CD4-positive, alpha-beta T cell treated with Interleukin-4 for 4 hours (primary cell): ENCODE measurements at regions not wholly inside any gene's neighbourhood (a gene's known extent, or its start where the extent isn't known, plus 50 kb on each side); places are given as distances from the start of the nearest gene placed in this dataset.

ENCODE experiments used
- DNase-seq: peaks from one replicate; pipeline ENCODE4 v3.0.0-alpha.2; 2020

DNA sequence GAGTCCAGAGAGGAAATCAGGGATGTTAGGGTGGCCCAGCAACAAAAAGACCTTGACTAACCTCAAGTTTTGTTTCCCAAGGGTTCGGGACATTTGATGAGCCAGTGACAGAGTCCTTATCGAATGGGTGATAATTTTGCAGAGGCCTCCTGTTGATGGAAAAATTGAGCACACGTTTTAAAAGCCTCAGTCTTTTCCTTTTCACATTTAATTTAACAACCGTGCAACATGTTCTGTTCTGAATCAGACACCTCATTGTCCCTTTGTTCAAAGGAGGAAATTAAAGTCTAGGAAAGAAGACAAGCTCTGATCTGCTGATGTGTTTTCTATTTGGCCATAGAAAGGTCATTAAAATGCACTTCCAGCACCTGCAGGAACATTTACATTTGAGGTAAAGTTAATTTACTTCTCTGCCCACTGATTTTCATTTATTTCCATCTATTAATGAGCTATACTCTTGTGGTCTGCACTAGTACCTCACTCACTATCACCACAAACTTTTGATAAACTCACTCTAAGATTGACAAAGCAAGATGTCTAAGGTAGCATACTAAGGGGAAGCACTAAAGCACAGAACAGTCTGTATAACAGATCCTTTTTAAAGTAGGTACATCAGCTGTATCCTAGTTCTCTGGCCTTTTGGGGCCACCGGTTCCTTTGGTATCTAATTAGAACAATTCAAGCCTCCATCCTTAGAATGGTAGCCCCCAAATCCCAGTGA is 147.0 kb downstream of the RPAP3 start:
- DNase-seq, result no peak

- DNase-seq, result no peak
Measured at GRCh38 chr12:47557386-47557785, 148.4 kb downstream of the RPAP3 start.

DNA sequence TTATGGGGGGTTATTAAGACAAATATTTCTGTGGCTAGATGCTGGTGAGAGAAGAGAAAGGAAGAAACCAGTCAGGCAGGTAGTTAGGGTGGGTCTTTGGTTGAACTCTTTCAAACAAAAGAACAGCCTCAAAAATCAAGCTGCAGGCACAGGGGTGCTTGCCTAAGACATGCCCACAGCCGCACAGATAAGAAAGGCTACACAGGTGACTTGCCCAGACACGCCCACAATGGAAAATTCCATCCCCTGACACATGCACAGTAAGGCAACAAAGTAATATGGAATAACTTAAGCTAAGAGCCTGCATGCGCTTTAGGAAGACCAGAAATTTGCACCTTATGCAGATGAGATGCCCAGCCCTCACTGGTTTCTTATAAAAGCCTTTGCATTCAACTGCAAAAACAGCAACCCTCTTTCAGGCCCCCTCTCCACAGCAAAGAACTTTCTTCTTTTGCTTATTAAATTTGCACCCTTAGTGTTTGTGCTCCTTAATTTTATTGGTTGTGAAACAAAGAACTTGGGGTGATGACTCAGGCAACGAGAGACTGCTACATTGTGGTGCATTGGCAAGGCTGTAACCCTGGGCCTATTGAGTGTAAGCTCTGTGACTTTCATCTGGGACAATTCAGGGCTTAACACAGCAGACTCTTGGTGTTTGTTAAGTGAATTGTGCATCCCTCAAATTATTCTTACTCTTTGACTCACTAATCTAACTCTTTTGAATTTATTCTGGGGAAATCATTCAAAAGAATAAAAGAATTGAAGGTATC is 149.4 kb downstream of the RPAP3 start:
- DNase-seq, result no peak

- no peak for DNase-seq
Measured at GRCh38 chr12:47554046-47554653, 151.7 kb downstream of the RPAP3 start.

DNA sequence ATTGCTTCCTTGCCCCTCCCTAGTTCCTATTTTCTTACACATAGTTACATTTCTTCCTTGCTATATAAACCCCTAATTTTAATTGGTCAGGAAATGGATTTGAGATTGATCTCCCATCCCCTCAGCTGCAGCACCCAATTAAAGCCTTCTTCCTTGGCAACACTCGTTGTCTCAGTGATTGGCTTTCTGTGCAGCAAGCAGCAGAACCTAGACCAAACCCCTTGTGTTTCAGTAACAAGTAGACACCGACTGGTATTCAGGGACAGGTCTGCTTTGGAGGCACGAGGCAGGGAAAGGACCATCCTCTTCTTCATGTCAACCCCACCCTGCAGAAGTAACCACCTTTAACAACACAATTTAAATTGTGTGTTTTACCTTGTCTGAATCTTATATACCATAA is 152.6 kb downstream of the RPAP3 start:
- DNase-seq, result no peak

DNA sequence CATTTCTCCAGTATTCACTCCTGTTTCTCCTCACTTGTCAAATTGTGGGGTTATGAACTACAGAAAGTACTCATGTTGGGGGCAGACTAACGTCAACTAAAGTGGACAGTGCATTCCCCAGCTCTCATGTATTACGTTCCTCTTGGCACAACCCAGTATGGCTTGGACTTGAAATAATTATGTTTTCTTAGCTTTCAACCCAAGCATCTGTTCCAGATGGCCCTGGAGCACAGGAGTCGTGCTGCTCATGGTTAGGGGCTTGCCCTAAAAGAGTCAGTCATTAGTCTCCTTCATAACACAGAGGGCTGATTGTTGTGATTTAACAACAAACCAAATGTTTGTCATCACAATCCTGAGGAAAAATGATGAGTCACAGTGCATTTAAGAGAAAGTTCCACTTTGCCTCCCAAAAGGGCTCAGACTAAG is 154.4 kb downstream of the RPAP3 start:
- no peak for DNase-seq

GRCh38 chr12:47549258-47549657 is 156.6 kb downstream of the RPAP3 start:
- DNase-seq, result no peak

GRCh38 chr12:47548401-47548800 is 157.4 kb downstream of the RPAP3 start:
- DNase-seq, result no peak

DNA sequence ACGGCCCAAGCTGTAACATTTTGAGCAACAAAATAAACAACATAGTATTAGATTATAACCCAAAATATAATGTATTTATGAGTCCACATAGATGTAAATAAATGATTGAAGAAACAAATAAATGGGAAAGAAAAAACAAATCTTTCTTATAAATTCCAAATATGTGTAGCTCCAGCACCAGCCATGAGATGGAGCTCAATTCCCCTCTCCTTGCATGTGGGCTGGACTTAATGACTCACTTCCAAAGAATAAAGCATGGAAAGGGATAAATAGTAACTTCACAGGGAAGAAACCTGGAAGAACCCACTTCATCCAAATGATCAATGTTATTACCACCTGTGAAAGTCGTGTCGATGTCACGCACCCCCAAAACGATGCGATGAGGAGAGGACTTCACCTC is 158.8 kb downstream of the RPAP3 start:
- DNase-seq, result no peak

- DNase-seq, result no peak
Measured at GRCh38 chr12:47545938-47546609, 159.8 kb downstream of the RPAP3 start.

DNA sequence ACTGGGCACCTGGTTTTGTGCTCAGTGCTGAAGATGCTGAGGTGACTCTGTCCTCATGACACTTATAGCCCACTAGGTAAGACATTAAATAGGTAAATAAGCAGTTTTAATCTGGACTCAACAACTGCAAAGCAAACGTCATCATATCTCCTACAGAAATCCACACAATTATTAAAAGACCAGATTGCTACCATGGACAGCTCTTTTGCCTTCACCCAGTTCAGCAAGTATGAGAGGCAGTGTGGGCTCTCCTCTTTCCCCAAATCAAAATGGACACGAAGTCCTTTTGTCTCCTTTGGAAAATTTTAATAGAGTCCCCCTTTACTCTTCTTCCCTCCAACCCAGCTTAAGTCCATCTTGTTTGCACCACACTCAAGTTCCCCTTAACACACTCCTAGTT is 171.1 kb downstream of the RPAP3 start:
- no peak for DNase-seq

DNA sequence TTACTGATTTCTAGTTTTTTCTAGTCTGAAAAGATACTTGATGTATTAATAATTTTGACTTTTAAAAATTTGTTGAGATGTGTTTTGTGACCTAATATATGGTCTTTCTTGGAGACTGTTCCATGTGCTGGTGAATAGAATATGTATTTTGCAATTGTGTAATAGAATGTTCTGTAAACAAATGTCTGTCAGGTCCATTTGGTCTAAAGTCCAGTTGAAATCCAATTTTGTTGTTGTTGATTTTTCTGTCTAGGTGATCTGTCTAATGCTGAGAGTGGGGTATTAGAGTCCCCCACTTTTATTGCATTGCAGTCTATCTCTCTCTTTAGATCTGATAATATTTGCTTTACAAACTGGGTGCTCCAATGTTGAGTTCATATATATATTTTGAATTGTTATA is 175.8 kb downstream of the RPAP3 start:
- DNase-seq, result no peak

- DNase-seq, result no peak
Measured at GRCh38 chr12:47527816-47528215, 178.0 kb downstream of the RPAP3 start.

DNA sequence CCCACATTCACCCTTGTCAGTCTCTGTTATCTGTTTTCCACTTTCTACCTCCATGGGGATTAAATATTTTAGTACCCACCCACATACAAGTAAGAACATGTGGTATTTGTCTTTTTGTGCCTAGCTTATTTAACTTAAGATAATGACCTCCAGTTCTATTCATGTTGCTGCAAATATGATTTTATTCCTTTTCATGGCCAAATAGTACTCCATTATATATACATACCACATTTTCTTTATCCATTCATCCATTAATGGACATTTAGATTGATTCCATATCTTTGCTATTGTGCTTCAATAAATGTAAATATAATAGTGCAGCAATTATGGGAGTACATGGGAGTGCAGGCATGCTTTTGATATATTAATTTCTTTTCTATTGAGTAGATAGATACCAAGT is 185.8 kb downstream of the RPAP3 start:
- DNase-seq, result no peak

DNA sequence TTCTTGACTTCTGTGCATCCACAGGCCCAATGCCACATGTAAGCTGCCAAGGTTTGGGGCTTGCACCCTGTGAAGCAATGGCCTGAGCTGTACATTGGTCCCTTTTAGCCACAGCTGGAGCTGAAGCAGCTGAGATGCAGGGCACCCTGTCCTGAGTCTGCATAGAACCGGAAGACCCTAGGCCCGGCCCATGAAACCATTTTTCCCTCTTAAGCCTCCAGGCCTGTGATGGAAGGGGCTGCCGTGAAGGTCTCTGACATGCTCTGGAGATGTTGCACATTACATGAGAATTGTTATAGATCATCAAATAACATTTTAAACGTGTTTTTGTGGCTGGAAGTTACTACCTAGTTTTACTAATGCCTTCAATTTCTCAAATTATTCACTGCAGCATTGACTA is 188.7 kb downstream of the RPAP3 start:
- DNase-seq, result no peak

DNA sequence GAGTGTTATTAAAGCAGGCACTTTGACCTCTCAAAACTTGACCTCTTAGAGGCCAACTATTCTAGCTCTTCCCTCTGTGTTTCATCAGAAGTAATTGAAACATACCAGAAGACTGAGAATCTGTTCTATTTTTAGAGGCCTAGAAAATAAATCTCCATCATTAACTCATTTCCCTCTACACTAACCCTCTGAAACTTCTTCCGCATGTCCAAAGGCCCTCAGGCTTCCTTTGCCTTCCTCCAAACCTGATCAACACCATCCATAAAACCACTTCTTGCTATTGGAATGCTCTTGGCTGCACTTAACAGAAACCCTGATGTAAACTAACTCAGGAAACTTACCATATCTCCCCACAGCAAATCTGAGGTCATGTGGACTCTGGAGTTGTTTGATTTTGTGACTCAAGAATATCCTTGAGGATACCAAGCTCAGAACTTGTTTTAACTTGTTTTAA is 196.4 kb downstream of the RPAP3 start:
- no peak for DNase-seq

- DNase-seq, result no peak
Measured at GRCh38 chr12:47507221-47507620, 198.6 kb downstream of the RPAP3 start.

- DNase-seq, result no peak
Measured at GRCh38 chr12:47504775-47505446, 200.9 kb downstream of the RPAP3 start.

- no peak for DNase-seq
Measured at GRCh38 chr12:47493801-47494200, 212.0 kb downstream of the RPAP3 start.

DNA sequence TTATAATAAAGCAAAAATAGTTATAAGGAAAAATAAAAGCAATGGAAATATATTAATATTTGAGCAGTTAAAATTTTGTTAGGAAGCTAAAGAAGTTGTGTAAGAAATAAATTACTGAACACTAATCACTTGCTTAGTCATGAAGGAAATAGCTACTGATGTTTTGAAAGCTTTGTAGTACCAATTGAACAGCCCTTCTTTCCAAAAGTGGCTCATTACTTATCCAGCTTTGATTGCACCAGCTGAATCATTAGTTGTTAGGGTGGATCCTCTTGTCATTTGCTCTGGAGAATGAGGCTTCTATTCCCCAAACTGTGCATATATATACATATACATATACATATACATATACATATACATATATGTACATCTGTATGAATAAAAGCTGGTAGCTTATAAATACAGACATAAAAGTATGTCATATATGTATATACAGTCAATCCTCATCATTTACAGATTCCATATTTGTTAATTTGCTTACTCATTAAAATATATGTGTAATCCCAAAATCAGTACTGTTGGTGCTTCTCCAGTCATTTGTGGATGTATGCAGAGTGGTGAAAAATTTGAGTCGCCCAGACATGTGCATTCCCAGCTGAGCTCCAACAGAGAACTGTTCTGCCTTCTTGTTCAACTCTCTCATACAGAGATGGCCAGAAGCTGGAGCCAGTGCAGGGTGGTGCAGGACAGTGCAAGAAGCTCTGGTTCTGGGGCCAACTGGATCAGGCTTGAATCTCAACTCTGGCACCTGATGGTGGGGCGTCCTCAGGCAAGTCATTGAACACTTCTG is 214.1 kb downstream of the RPAP3 start:
- DNase-seq, result no peak

DNA sequence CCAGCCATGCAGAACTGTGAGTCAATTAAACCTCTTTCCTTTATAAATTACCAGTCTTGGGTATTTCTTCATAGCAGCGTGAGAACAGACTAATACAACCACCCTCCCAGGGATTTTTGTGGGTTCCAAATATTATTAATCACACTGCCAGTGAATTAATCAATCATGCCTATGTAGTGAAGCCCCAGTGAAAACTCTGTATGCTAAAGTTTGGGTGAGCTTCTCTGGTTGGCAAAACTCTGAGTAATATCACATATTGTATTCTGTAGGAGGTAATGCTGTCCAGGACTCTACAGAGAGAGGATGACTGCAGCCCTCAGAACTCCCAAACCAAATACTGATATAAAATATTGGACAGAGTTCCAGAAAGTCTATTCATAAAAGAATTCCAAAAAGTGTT is 216.9 kb downstream of the RPAP3 start:
- no peak for DNase-seq

- no peak for DNase-seq
Measured at GRCh38 chr12:47481041-47481440, 224.8 kb downstream of the RPAP3 start.
